KMS-11 (cell line): ENCODE measurements at regions not wholly inside any gene's neighbourhood (a gene's known extent, or its start where the extent isn't known, plus 50 kb on each side); places are given as distances from the start of the nearest gene placed in this dataset.

Source experiments
- H2AFZ ChIP-seq: fragments of 200-600 bp; sonication (generic); 2 replicates; pipeline ENCODE4 v1.6.1; 2016; ENCODE audit warnings: antibody characterized with exemption, mixed run types, low read depth
- H3K27ac ChIP-seq: fragments of 200-600 bp; sonication (generic); 2 replicates; pipeline ENCODE4 v1.6.1; 2016; ENCODE audit warnings: mild to moderate bottlenecking, mixed run types
- H3K27me3 ChIP-seq: fragments of 200-600 bp; sonication (generic); 2 replicates; pipeline ENCODE4 v1.6.1; 2017; ENCODE audit warnings: mild to moderate bottlenecking, low read depth, mixed run types, moderate library complexity; ENCODE audit not compliant: insufficient read depth
- H3K36me3 ChIP-seq: fragments of 200-600 bp; sonication (generic); 2 replicates; pipeline ENCODE4 v1.6.1; 2017; ENCODE audit warnings: mild to moderate bottlenecking, mixed run types; ENCODE audit not compliant: insufficient read depth
- H3K4me1 ChIP-seq: fragments of 200-600 bp; sonication (generic); 2 replicates; pipeline ENCODE4 v1.6.1; 2016; ENCODE audit warnings: mild to moderate bottlenecking, low read depth, mixed run types; ENCODE audit not compliant: poor library complexity, severe bottlenecking
- H3K4me2 ChIP-seq: fragments of 200-600 bp; sonication (generic); 2 replicates; pipeline ENCODE4 v1.7.0; 2016; ENCODE audit warnings: mild to moderate bottlenecking, mixed run types
- H3K4me3 ChIP-seq: fragments of 200-600 bp; sonication (generic); IDR thresholded peaks from 2 replicates; pipeline ENCODE4 v1.6.1; 2017; ENCODE audit warnings: low read depth, low read length, mixed read lengths; ENCODE audit not compliant: insufficient read depth
- H3K79me2 ChIP-seq: fragments of 200-600 bp; sonication (generic); 2 replicates; pipeline ENCODE4 v1.6.1; 2016; ENCODE audit warnings: low read depth, mixed run types; ENCODE audit not compliant: insufficient read depth
- H3K9ac ChIP-seq: fragments of 200-600 bp; sonication (generic); 2 replicates; pipeline ENCODE4 v1.6.1; 2016; ENCODE audit warnings: mild to moderate bottlenecking, mixed run types
- H4K20me1 ChIP-seq: fragments of 200-600 bp; sonication (generic); 2 replicates; pipeline ENCODE4 v1.6.1; 2016; ENCODE audit warnings: mild to moderate bottlenecking, mixed run types; ENCODE audit not compliant: insufficient read depth
- CTCF ChIP-seq: fragments of 200-600 bp; sonication (generic); conservative IDR thresholded peaks from 2 replicates; pipeline ENCODE4 v1.6.1; 2017; ENCODE audit warnings: low read depth, mild to moderate bottlenecking, antibody characterized with exemption, low read length, moderate library complexity, mixed read lengths

- no peak for TF ChIP-seq CTCF
Observed at GRCh38 chr12:115144425-115144824, 460.4 kb upstream of the TBX3 start.

GRCh38 chr12:115140981-115141655 is 457.1 kb upstream of the TBX3 start:
- no peaks in the 10 kb centered on the region for H4K20me1 ChIP-seq
- TF ChIP-seq CTCF: no peak

More at GRCh38 chr12:115144425-115144824, 460.4 kb upstream of the TBX3 start:
- H3K9ac ChIP-seq: no peak overlapping the region
- no peak overlapping the region for H2AFZ ChIP-seq
- H3K36me3 ChIP-seq: no peaks in the 10 kb centered on the region
- H3K4me2 ChIP-seq: no peak overlapping the region
- no peak overlapping the region for H3K4me3 ChIP-seq
- no peaks in the 10 kb centered on the region for H3K4me1 ChIP-seq
- no peaks in the 10 kb centered on the region for H3K27me3 ChIP-seq
- no peak overlapping the region for H3K27ac ChIP-seq
- no peaks in the 10 kb centered on the region for H4K20me1 ChIP-seq
- H3K79me2 ChIP-seq: no peaks in the 10 kb centered on the region

GRCh38 chr12:115137812-115138521 is 454.0 kb upstream of the TBX3 start:
- no peaks in the 10 kb centered on the region for H3K27me3 ChIP-seq
- no peak for TF ChIP-seq CTCF
- no peak overlapping the region for H3K9ac ChIP-seq
- H3K79me2 ChIP-seq: no peaks in the 10 kb centered on the region
- no peak overlapping the region for H3K4me2 ChIP-seq
- no peaks in the 10 kb centered on the region for H3K4me1 ChIP-seq
- no peaks in the 10 kb centered on the region for H3K36me3 ChIP-seq
- no peak overlapping the region for H3K27ac ChIP-seq
- no peaks in the 10 kb centered on the region for H4K20me1 ChIP-seq
- H2AFZ ChIP-seq: no peak overlapping the region
- H3K4me3 ChIP-seq: no peak overlapping the region

More at GRCh38 chr12:115140981-115141655, 457.1 kb upstream of the TBX3 start:
- Histone ChIP-seq H3K4me2 (no peak overlapping the region), H3K79me2 (no peaks in the 10 kb centered on the region), H3K27me3 (no peaks in the 10 kb centered on the region), H3K4me3 (no peak overlapping the region), H3K9ac (no peak overlapping the region), H2AFZ (no peak overlapping the region), H3K36me3 (no peaks in the 10 kb centered on the region), H3K4me1 (no peaks in the 10 kb centered on the region), H3K27ac (no peak overlapping the region)

- Histone ChIP-seq H2AFZ (no peak overlapping the region), H3K79me2 (no peaks in the 10 kb centered on the region), H4K20me1 (no peaks in the 10 kb centered on the region), H3K4me3 (no peak overlapping the region), H3K27me3 (no peaks in the 10 kb centered on the region), H3K36me3 (no peaks in the 10 kb centered on the region), H3K27ac (no peak overlapping the region), H3K4me2 (no peak overlapping the region), H3K4me1 (no peaks in the 10 kb centered on the region), H3K9ac (no peak overlapping the region)
- TF ChIP-seq CTCF: no peak
Observed at GRCh38 chr12:115135800-115136211, 451.8 kb upstream of the TBX3 start.
